Liver (tissue), 8 donors: ENCODE measurements at regions not wholly inside any gene's neighbourhood (a gene's known extent, or its start where the extent isn't known, plus 50 kb on each side); places are given as distances from the start of the nearest gene placed in this dataset.

Experiments used
- DNase-seq: peaks from one replicate; pipeline ENCODE4 v3.0.0-alpha.2; 2017; ENCODE audit warnings: low spot score
- H3K27ac ChIP-seq, 2 donors: one replicate each; pipeline ENCODE4 v1.7.0; 2013; ENCODE audit warnings: inconsistent platforms in 2 of 2, low read length in 2 of 2, control low read depth in 1 of 2, low read depth in 1 of 2, mild to moderate bottlenecking in 1 of 2
- H3K27me3 ChIP-seq, 4 donors: one replicate each; pipeline versions ENCODE4 v1.6.1 to v1.7.0; 2013; ENCODE audit warnings: low read length in 3 of 4, inconsistent platforms in 1 of 4, mild to moderate bottlenecking in 1 of 4, moderate library complexity in 1 of 4; ENCODE audit not compliant: control insufficient read depth in 4 of 4, insufficient read depth in 4 of 4
- H3K36me3 ChIP-seq, 4 donors: one replicate each; pipeline versions ENCODE4 v1.6.1 to v1.7.0; 2013; ENCODE audit warnings: low read length in 3 of 4, mild to moderate bottlenecking in 3 of 4, low read depth in 1 of 4, moderate library complexity in 1 of 4; ENCODE audit not compliant: control insufficient read depth in 4 of 4, insufficient read depth in 3 of 4
- H3K4me1 ChIP-seq, 4 donors: one replicate each; pipeline versions ENCODE4 v1.6.1 to v1.7.0; 2013; ENCODE audit warnings: low read length in 3 of 4, mild to moderate bottlenecking in 3 of 4, moderate library complexity in 1 of 4; ENCODE audit not compliant: control insufficient read depth in 4 of 4, insufficient read depth in 4 of 4
- H3K4me3 ChIP-seq, 3 donors: one replicate each; pipeline versions ENCODE4 v1.6.1 to v1.7.0; 2013; ENCODE audit warnings: low read length in 3 of 3, control low read depth in 1 of 3, low read depth in 1 of 3, mild to moderate bottlenecking in 1 of 3
- H3K9ac ChIP-seq, 2 donors: one replicate each; pipeline ENCODE4 v1.7.0; 2013; ENCODE audit warnings: low read length in 2 of 2, mild to moderate bottlenecking in 2 of 2, moderate library complexity in 2 of 2, control low read depth in 1 of 2, low read depth in 1 of 2
- H3K9me3 ChIP-seq, 4 donors: one replicate each; pipeline versions ENCODE4 v1.6.1 to v1.7.0; 2013; ENCODE audit warnings: low read length in 3 of 4; ENCODE audit not compliant: control insufficient read depth in 4 of 4
- EGR1 ChIP-seq, 2 donors: IDR thresholded peaks; 2 replicates each; pipeline ENCODE4 v1.6.1; 2016 to 2018; ENCODE audit warnings: antibody characterized with exemption in 2 of 2, low read depth in 2 of 2
- FOXA1 ChIP-seq: IDR thresholded peaks from 2 replicates; pipeline ENCODE4 v1.6.1; 2016; ENCODE audit warnings: antibody characterized with exemption
- FOXA2 ChIP-seq: IDR thresholded peaks from 2 replicates; pipeline ENCODE4 v1.6.1; 2016; ENCODE audit warnings: antibody characterized with exemption
- GABPA ChIP-seq, 2 donors: IDR thresholded peaks in 1 of 2; conservative IDR thresholded peaks in 1 of 2; 2 replicates each; pipeline ENCODE4 v1.6.1; 2016; ENCODE audit warnings: antibody characterized with exemption in 2 of 2, mild to moderate bottlenecking in 1 of 2, moderate library complexity in 1 of 2
- HNF4A ChIP-seq, 2 donors: conservative IDR thresholded peaks; 2 replicates each; pipeline ENCODE4 v1.6.1; 2016; ENCODE audit warnings: antibody characterized with exemption in 2 of 2, mild to moderate bottlenecking in 2 of 2
- HNF4G ChIP-seq: IDR thresholded peaks from 2 replicates; pipeline ENCODE4 v1.6.1; 2016; ENCODE audit warnings: antibody characterized with exemption
- JUND ChIP-seq, 2 donors: IDR thresholded peaks; 2 replicates each; pipeline ENCODE4 v1.6.1; 2016; ENCODE audit warnings: antibody characterized with exemption in 2 of 2
- NR2F2 ChIP-seq: IDR thresholded peaks from 2 replicates; pipeline ENCODE4 v1.6.1; 2016; ENCODE audit warnings: antibody characterized with exemption
- RAD21 ChIP-seq, 2 donors: IDR thresholded peaks; 2 replicates each; pipeline ENCODE4 v1.6.1; 2016; ENCODE audit warnings: antibody characterized with exemption in 2 of 2, mild to moderate bottlenecking in 2 of 2
- RXRA ChIP-seq, 2 donors: IDR thresholded peaks; 2 replicates each; pipeline ENCODE4 v1.6.1; 2017 to 2018; ENCODE audit warnings: antibody characterized with exemption in 2 of 2, mild to moderate bottlenecking in 1 of 2
- SP1 ChIP-seq: IDR thresholded peaks from 2 replicates; pipeline ENCODE4 v1.6.1; 2018; ENCODE audit warnings: antibody characterized with exemption, mild to moderate bottlenecking
- TAF1 ChIP-seq: conservative IDR thresholded peaks from 2 replicates; pipeline ENCODE4 v1.6.1; 2016; ENCODE audit warnings: antibody characterized with exemption, mild to moderate bottlenecking
- YY1 ChIP-seq: IDR thresholded peaks from 2 replicates; pipeline ENCODE4 v1.6.1; 2016; ENCODE audit warnings: antibody characterized with exemption, mild to moderate bottlenecking
- WGBS: extraction: QIAGEN DNeasy Blood & Tissue Kit; methylation state at CpG from one replicate; pipeline ENCODE4 v1.1.7; 2013; 5-methylcytosine and 5-hydroxymethylcytosine counted together
- TF ChIP-seq, protein P1 (sequence below): IDR thresholded peaks from 2 replicates; pipeline ENCODE4 v1.6.1; 2016; ENCODE audit warnings: antibody characterized with exemption
- TF ChIP-seq, protein P2 (sequence below): IDR thresholded peaks from 2 replicates; pipeline ENCODE4 v1.6.1; 2016; ENCODE audit warnings: antibody characterized with exemption, mild to moderate bottlenecking
- TF ChIP-seq, protein P3 (sequence below): IDR thresholded peaks from 2 replicates; pipeline ENCODE4 v1.6.1; 2016; ENCODE audit warnings: antibody characterized with exemption
- TF ChIP-seq, protein P4 (sequence below): fragments of 150-350 bp; IDR thresholded peaks from 2 replicates; pipeline ENCODE4 v1.5.1; 2017; ENCODE audit warnings: improper control_type of control experiment, low read depth, low read length; ENCODE audit not compliant: missing input control
- TF ChIP-seq, protein P5 (sequence below): IDR thresholded peaks from 2 replicates; pipeline ENCODE4 v1.6.1; 2016; ENCODE audit warnings: antibody characterized with exemption
- donor health status: healthy.
- donor health status: healthy.
- donor health status: healthy.
- donor health status: healthy.
- donor health status: healthy.

DNA sequence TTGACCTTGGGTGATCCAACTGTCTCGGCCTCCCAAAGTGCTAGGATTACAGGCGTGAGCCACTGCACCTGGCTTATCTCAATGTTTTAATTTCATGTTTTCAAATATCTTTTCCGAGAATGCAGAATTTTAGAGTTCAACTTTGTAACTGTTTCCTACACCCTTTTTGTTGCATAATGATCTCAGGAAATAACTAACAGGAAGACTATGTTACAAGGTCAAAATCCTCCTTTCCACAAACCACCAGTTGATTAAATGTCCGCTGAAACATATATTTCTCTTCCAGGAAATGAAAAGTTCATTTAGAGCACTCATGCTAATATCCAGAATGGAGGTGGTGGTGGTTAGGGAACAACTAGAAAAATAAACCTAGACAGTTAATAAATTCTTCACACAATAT, 377.8 kb downstream of the PPP4R3C start:
- Histone ChIP-seq H3K27ac (no peak overlapping the region), H3K9me3 (no peaks in the 10 kb centered on the region), H3K4me1 (no peaks in the 10 kb centered on the region), H3K4me3 (no peak overlapping the region), H3K27me3 (no peaks in the 10 kb centered on the region), H3K9ac (no peak overlapping the region), H3K36me3 (no peaks in the 10 kb centered on the region)
- DNase-seq: no peak
- TF ChIP-seq EGR1 (IDR thresholded peaks at IDR 0.05; ENCODE audit: low read depth in 2 of 2): no peak
- TF ChIP-seq HNF4A (conservative IDR thresholded peaks at IDR 0.05): no peak
- TF ChIP-seq RXRA (IDR thresholded peaks at IDR 0.05): no peak
- TF ChIP-seq, protein P1, sequence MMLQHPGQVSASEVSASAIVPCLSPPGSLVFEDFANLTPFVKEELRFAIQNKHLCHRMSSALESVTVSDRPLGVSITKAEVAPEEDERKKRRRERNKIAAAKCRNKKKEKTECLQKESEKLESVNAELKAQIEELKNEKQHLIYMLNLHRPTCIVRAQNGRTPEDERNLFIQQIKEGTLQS: no peak
- no peak for TF ChIP-seq JUND (IDR thresholded peaks at IDR 0.05)
- WGBS: 57% methylated on average over 4 of the region's 4 CpGs

DNA sequence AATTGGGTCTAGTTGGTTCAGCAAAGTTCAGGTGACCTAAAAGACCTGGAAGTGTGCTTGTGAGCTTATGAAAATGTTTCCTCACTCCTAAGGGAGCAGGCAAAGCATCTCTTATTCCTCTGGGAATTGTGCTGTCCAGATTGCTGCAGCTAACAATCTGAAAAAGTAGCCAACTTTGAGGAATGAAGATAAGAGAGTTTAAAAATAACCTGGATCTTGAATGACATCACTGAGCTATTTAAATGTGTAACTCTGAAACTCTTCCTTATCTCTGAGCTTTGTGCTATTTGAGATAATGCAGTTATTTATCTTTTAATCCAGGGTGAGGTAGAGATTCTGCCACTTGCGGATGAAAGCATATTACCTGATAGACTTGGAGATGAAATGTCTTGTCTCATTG, 384.8 kb downstream of the PPP4R3C start:
- Histone ChIP-seq H3K4me3 (no peak overlapping the region), H3K9me3 (peaks cover 0 to 14% (median 7%) of the 10 kb centered on the region in 4 donors), H3K27me3 (no peaks in the 10 kb centered on the region), H3K9ac (no peak overlapping the region), H3K4me1 (no peaks in the 10 kb centered on the region), H3K27ac (no peak overlapping the region), H3K36me3 (no peaks in the 10 kb centered on the region)
- TF ChIP-seq, protein P2, sequence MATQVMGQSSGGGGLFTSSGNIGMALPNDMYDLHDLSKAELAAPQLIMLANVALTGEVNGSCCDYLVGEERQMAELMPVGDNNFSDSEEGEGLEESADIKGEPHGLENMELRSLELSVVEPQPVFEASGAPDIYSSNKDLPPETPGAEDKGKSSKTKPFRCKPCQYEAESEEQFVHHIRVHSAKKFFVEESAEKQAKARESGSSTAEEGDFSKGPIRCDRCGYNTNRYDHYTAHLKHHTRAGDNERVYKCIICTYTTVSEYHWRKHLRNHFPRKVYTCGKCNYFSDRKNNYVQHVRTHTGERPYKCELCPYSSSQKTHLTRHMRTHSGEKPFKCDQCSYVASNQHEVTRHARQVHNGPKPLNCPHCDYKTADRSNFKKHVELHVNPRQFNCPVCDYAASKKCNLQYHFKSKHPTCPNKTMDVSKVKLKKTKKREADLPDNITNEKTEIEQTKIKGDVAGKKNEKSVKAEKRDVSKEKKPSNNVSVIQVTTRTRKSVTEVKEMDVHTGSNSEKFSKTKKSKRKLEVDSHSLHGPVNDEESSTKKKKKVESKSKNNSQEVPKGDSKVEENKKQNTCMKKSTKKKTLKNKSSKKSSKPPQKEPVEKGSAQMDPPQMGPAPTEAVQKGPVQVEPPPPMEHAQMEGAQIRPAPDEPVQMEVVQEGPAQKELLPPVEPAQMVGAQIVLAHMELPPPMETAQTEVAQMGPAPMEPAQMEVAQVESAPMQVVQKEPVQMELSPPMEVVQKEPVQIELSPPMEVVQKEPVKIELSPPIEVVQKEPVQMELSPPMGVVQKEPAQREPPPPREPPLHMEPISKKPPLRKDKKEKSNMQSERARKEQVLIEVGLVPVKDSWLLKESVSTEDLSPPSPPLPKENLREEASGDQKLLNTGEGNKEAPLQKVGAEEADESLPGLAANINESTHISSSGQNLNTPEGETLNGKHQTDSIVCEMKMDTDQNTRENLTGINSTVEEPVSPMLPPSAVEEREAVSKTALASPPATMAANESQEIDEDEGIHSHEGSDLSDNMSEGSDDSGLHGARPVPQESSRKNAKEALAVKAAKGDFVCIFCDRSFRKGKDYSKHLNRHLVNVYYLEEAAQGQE: no peak
- TF ChIP-seq FOXA2 (no peak), HNF4G (no peak), NR2F2 (no peak), RXRA (IDR thresholded peaks at IDR 0.05) (no peak), JUND (IDR thresholded peaks at IDR 0.05) (no peak), GABPA (IDR thresholded peaks at IDR 0.05 in 1 of 2, conservative IDR thresholded peaks at IDR 0.05 in 1 of 2) (no peak), HNF4A (conservative IDR thresholded peaks at IDR 0.05) (no peak), EGR1 (IDR thresholded peaks at IDR 0.05; ENCODE audit: low read depth in 2 of 2) (no peak), SP1 (no peak), FOXA1 (no peak), TAF1 (no peak), RAD21 (IDR thresholded peaks at IDR 0.05) (no peak), YY1 (no peak)
- TF ChIP-seq, protein P1: no peak
- TF ChIP-seq, protein P3, sequence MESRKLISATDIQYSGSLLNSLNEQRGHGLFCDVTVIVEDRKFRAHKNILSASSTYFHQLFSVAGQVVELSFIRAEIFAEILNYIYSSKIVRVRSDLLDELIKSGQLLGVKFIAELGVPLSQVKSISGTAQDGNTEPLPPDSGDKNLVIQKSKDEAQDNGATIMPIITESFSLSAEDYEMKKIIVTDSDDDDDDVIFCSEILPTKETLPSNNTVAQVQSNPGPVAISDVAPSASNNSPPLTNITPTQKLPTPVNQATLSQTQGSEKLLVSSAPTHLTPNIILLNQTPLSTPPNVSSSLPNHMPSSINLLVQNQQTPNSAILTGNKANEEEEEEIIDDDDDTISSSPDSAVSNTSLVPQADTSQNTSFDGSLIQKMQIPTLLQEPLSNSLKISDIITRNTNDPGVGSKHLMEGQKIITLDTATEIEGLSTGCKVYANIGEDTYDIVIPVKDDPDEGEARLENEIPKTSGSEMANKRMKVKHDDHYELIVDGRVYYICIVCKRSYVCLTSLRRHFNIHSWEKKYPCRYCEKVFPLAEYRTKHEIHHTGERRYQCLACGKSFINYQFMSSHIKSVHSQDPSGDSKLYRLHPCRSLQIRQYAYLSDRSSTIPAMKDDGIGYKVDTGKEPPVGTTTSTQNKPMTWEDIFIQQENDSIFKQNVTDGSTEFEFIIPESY: no peak
- TF ChIP-seq, protein P4, sequence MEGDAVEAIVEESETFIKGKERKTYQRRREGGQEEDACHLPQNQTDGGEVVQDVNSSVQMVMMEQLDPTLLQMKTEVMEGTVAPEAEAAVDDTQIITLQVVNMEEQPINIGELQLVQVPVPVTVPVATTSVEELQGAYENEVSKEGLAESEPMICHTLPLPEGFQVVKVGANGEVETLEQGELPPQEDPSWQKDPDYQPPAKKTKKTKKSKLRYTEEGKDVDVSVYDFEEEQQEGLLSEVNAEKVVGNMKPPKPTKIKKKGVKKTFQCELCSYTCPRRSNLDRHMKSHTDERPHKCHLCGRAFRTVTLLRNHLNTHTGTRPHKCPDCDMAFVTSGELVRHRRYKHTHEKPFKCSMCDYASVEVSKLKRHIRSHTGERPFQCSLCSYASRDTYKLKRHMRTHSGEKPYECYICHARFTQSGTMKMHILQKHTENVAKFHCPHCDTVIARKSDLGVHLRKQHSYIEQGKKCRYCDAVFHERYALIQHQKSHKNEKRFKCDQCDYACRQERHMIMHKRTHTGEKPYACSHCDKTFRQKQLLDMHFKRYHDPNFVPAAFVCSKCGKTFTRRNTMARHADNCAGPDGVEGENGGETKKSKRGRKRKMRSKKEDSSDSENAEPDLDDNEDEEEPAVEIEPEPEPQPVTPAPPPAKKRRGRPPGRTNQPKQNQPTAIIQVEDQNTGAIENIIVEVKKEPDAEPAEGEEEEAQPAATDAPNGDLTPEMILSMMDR: no peak
- TF ChIP-seq, protein P5, sequence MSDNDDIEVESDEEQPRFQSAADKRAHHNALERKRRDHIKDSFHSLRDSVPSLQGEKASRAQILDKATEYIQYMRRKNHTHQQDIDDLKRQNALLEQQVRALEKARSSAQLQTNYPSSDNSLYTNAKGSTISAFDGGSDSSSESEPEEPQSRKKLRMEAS: no peak
- 63% methylated on average over 1 of the region's 1 CpG for WGBS
- no peak for DNase-seq
